ENCODE measurements at regions not wholly inside any gene's neighbourhood (a gene's known extent, or its start where the extent isn't known, plus 50 kb on each side); places are given as distances from the start of the nearest gene placed in this dataset.

DNA sequence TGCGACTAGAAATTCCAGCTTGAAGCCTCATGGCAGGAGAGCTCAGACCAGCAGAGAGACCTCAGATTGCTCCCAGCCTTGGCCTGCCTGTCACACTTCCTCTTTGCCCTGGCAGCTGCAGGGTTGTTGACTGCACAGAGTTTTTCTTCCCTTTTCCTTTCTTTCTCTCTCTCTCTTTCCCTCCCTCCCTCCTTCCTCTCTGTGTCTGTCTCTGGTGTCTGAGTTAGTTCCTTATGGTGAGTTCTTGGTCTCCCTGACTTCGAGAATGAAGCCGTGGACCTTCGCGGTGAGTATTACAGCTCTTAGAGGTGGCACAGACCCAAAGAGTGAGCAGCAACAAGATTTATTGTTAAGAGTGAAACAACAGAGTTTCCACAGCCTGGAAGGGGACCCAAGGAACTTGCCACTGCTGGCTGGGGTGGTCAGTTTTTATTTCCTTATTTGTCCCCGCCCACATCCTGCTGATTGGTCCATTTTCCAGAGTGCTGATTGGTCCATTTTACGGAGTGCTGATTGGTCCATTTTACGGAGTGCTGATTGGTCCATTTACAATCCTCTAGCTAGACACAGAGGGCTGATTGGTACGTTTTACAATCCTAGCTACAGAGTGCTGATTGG, 266.3 kb downstream of the RPS24 start:
- DNase-seq (ENCODE audit: low spot score), result no peak

DNA sequence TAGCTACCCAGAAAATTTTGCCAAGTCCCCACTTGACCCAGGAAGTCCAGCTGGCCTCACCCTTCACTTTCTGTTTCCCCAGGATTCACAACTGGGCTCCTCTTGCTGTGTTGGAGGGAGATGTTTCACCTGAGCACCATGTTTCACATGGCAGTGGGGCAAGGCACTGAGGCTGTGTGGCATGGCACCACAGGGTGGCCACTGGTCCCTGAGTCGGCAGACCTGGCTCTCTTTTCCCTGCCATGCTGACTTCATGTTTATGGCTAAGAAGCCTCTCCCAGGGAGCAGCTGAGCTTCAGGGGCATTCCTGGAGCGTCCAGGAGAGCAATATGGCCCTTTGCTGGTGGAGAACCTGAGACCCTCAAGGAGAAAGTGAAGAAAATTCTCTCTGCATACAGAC, 266.9 kb downstream of the RPS24 start:
- DNase-seq (ENCODE audit: low spot score), result no peak

GRCh38 chr10:78301481-78301880, 267.8 kb downstream of the RPS24 start:
- no peak for DNase-seq (ENCODE audit: low spot score)

- no peak for DNase-seq (ENCODE audit: low spot score)
Measured at GRCh38 chr10:78301891-78302738, 268.5 kb downstream of the RPS24 start.

GRCh38 chr10:78302739-78302988, 269.0 kb downstream of the RPS24 start:
- no peak for DNase-seq (ENCODE audit: low spot score)

GRCh38 chr10:78302989-78303854, 269.6 kb downstream of the RPS24 start:
- DNase-seq (ENCODE audit: low spot score), result peak; percentile 83

DNA sequence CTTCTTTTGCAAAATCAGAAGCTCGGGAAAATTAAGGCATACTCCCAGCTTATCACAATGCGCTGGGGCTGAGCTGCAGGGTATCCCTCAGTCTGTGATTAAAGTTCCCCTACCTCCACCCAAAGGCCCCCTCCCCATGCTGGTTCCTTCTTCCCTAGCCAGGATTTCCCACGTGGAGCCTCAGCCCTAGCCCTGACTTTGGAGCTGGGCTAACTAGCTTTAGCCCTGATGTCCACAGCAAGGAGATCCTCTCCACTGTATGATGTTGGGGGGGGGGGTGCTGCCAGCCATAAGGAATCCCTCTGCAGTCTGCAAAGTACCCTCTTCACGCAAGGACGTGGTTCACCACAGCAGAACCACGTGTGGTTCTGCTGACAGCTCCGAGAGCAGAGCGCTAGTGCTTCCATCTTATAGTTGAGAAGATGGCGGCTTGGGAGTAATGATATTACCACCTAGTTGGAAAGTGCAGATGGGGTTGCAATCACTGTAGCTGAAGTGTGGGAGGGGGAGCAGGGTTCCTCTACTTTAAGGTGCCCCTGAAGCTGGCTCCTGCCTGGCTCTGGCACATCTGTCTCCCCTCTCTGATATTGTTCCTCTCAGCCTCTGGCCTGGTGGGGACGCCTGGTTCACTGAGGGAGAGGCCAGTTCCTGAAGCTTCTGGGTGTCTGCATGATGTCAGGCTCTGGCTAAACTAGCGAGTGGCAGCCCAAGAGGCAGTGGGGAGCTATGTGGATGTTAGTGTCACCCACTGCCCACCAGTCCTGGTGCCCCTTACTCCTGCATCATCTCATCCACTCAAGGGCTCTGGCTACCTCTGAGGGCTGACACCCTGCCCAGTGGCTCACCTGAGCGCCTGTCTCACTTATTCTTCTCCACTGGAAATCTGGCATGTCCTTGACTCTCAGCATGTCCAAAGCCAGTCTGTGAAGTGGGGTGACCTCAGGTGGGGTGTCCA, 270.7 kb downstream of the RPS24 start:
- no peak for DNase-seq (ENCODE audit: low spot score)

DNA sequence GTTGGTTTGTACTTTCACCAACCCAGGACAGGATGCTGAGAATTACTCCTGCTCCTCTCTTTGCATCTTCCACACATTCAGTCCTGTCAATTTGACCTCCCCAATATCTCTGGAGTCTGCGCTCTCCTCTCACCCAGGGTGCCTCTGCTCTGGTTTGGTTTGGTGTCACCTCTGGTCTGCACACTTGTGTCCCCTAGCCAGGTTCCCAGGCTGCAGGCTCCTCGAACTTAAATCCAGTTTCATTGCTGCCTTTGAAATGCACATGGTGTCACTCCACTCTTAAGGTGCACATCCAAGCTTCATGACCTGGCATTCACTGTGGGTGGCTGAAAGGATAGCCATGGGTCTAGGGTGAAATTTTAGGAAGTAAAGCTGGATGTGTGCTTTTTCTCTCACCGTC, 271.6 kb downstream of the RPS24 start:
- no peak for DNase-seq (ENCODE audit: low spot score)

- DNase-seq (ENCODE audit: low spot score), result no peak
Measured at GRCh38 chr10:78306358-78306757, 272.7 kb downstream of the RPS24 start.

DNA sequence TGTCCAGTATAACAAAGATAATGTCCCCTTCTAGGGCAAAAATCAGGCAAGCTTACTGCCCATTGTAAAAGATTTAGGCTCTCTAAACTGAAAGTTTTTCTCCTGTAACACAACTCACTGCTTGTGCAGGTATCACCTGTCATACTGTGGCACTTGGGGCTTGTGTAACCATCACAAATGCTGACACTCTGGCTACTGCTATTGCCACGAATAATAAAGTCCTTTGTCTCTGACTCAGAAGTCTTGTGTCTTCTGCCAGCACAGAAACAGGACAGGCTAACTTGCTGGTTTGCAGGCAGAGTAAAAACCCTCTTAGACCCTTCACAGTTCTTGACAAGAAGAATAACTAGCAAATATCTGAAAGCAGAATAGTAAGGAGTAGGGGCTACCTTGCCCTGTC, 273.9 kb downstream of the RPS24 start:
- no peak for DNase-seq (ENCODE audit: low spot score)

- no peak for DNase-seq (ENCODE audit: low spot score)
Measured at GRCh38 chr10:78309536-78310237, 276.0 kb downstream of the RPS24 start.

DNA sequence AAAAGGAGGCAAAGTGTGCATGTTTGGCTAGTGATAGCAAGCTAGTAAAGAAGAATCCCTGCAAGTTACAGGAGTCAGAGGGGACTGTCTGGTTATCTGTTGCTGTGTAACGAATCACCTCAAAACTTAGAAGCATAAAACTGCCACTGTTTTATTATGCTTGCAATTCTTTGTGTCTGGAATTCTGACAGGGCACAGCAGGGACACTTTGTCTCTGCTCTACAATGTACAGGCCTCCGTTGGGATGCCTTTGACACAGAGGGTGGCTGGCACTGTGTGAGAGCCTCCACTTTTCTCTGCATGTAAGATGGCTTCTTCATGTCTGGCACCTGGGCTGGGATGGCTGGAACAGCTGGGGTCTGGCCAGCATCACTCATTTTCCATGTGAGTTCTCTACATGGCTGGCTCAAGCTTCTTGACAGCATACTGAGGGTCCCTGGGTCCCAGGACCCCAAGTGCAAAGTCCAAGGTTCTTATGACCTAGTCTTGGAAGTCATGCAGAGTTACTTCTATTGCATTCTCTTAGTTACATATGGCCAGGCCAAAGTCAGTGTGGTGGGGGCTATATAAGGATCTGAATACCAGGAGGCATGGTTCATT, 276.9 kb downstream of the RPS24 start:
- no peak for DNase-seq (ENCODE audit: low spot score)

GRCh38 chr10:78312197-78313047, 278.8 kb downstream of the RPS24 start:
- DNase-seq (ENCODE audit: low spot score), result no peak

- DNase-seq (ENCODE audit: low spot score), result no peak
Measured at GRCh38 chr10:78313048-78313381, 279.4 kb downstream of the RPS24 start.

DNA sequence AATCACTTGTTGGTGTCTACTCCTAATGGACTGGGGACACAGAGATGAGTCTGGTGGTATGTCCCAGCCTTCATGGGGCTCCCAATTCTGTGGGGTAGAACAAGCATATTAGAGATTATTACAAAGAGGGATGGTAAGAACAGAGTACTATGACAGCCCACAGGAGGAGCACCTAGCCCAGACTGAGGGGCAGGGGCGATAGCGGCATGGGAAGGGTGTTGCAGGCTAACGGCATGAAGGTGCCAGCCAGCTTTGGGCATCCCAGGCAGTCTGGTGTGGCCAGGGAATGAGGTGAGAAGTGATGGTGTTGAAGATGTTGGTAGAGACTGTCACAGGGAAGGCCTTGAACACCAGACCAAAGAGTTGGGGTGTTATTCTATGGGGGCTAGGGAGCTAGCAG, 280.0 kb downstream of the RPS24 start:
- DNase-seq (ENCODE audit: low spot score), result no peak

DNA sequence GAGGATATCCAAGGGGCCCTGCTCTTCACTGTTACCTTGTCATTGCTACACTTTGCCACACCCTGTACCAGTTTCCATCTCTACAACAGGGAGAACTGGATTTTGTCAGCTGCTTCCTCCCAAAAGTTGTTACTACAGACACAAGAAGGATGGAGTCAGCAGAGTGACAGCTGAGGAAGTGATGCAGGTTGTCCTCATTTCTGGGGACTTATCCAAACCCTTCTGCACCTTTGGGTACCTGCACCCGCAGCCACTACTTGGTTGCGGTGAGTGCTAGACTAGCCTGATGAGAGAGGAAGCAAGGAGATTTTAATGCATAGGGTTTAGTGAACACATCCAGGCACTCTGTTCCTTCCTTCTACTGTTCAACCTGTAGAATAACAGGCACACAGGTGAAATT, 281.0 kb downstream of the RPS24 start:
- no peak for DNase-seq (ENCODE audit: low spot score)

DNA sequence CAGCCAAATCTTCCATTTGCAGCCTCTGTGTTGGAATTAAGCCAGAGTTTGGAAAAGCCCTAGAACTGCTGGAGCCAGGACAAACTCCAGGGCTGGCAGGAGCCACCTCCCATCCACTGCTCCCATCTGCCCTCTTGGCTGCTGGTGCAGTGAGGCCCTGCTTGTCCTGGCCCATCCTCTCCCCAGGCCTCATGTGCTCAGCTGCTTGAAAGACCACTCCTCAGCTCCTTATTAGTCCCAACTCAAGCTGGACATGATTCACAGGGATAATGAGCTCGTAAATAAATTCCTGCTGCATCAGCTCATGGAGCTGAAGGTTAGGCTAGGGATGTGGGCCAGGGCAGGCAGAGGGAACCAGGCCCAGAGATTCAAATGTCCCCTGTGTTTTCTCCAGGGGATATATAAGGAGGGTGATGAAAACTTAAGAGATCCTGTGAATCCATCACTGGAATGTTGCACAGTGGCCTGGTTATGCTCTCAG, 282.8 kb downstream of the RPS24 start:
- no peak for DNase-seq (ENCODE audit: low spot score)

DNA sequence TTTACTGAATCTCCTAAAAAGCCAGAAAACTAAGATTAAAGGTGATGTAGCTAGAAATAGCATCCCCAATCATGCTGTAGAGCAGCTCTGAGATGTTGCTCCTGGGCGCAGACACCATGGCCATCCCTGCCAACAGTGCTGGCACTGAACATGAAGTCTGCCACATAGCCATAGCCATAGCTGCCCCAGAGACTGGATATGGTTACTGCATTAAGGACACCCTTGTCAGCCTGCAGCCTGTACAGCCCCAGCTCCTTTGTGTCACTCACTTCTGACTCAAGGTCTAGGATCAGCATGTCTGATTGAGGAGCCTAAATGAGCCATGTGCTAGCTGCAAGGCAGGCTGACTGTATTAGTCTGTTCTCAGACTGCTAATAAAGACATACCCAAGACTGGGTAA, 284.6 kb downstream of the RPS24 start:
- no peak for DNase-seq (ENCODE audit: low spot score)

GRCh38 chr10:78319371-78319770, 285.7 kb downstream of the RPS24 start:
- DNase-seq (ENCODE audit: low spot score), result no peak

GRCh38 chr10:78319841-78320240, 286.2 kb downstream of the RPS24 start:
- DNase-seq (ENCODE audit: low spot score), result no peak

Data from hematopoietic multipotent progenitor cell treated with erythropoietin and hydrocortisone succinate and interleukin-3 and kit ligand, for 17 days (in vitro differentiated cells).